GM18870 (cell line): ENCODE measurements at regions not wholly inside any gene's neighbourhood (a gene's known extent, or its start where the extent isn't known, plus 50 kb on each side); places are given as distances from the start of the nearest gene placed in this dataset.
A peak's percentile ranks its signal among the peaks of the same experiment; 100 is the strongest.
"Not testable (repeated sequence)": the region's sequence is repeated elsewhere in the genome, so short reads cannot be mapped to it uniquely, and the experiment has no call there.

Experiments
- ATAC-seq: cut with Tn5 transposase; IDR thresholded peaks from one replicate; pipeline ENCODE4 v1.9.1; 2021; ENCODE audit warnings: moderate library complexity; ENCODE audit not compliant: unreplicated experiment

DNA sequence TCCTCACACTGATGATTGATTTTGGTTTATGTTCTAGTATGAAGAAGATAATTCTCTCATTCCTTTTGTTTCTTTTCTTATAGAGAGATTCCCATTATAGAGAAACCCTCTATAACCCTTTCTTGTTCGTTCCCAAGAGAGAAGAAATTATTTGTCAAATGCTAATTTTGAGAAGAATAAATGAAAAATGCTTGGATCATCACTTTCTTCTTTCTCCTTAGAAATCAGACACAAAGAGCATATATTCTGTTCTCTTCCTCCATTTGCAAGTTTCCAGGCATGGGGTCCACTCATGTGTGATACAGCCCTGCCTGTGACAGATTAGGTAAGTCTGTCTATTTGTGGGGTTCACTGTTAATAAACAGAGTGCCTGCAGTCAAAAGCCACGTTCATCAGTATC, 222.6 kb upstream of the NECTIN3 start:
- no peak for ATAC-seq

DNA sequence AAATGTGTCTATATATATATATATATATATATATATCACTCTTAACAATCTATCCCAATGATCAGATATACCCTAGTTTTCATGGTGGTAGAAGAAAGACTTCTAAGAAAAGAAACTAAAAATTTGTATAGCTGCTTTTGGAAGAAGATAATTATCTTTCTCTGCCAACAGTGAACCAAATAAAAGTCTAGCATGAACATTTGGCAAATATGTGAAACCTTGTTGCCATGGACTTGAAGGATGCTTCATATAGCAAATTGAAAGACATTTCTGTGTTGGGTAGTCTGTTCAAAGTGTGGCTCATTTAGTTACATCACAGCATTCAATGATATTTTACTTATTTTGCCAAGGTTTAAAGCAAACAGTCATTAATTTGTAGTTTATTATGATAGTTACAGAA, 219.9 kb upstream of the NECTIN3 start:
- no peak for ATAC-seq

DNA sequence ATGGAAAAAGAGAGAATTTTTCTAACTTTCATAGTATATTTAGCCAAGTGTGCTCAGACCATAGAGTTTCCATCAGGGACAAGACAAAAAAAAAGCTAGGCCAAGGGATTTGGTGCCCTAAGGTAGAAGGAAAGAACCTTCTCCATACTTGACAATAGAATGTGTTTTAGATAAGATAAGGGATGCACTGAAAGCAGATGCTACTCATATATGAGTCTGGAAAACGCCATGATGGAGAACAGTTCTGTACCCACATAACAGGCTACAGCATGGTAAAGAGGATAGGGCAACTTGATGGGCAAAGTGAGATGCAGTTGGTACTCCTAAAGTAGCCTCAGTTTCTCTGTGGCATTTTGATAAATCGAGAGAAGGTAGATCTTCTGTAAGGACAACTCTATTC, 216.4 kb upstream of the NECTIN3 start:
- no peak for ATAC-seq

DNA sequence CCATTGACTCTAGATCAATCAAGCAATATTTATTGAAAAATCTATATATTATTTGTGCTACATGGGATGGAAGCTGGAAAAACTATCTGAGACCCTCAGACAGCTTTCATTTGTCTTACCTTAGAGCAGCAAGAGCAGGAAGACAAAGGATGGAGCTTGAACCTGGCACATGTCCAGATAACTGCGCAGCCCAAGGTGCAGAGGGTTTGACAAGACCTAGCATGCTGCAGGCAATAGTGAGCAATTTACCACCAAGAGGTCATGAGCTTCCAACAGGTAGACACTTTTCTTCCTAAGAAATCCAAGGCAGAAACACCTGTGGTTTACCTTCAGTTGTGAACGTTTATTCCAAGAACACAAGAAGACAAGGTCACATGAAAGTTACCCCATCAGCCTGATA, 214.7 kb upstream of the NECTIN3 start:
- ATAC-seq = no peak

DNA sequence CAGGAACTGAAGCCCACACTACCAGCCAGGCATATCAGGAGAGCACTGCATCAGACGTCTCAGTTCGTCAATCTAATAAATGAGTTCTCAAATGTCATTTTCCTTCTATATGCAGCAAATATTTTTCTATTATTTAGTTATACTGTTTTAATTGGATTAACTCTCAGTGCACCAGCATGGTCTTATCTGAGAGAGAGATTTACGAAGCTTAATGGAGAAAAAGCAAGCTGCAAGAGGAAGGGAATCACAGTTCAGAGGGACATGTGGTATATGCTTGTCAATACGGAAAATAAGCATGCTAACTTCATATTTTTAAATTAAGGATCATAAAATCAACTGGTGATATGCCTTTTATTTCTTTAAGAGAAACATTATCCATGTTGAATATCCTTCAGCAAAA, 213.1 kb upstream of the NECTIN3 start:
- ATAC-seq = no peak

DNA sequence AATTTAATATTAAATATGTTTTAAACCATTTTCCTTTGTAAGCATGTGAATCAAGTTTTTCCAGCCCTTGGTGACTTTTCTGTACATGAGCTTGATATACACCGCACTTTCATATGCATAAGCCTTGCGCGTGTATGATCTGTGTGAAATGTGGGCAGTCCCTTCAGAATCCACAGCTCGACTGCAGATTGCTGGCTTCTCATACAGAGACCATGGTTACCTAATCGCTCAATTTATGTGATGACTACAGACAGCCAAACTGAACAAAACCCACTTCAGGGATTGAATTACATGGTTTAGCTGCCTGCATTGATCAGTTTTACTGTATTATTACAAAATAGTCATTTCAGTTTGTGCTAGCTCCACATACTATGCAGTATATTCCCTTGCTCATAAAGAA, 212.3 kb upstream of the NECTIN3 start:
- no peak for ATAC-seq

DNA sequence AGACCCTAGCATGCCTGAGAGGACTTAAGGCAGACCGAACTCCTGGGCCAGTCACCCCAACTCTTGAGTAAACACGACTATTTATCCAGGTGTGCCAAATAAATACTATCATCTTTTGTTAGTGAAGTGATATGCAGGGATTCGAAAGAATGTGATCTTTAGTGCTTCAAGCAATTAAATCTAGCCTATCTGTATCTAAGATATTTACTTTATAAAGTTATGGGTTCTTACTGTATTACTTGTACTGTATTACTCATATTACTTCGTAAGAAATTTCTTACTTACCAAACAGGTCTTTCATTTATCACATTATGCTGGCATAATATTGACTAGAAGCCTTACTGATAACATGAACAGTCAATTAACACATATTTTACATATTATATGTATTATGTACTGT, 211.6 kb upstream of the NECTIN3 start:
- ATAC-seq = no peak

DNA sequence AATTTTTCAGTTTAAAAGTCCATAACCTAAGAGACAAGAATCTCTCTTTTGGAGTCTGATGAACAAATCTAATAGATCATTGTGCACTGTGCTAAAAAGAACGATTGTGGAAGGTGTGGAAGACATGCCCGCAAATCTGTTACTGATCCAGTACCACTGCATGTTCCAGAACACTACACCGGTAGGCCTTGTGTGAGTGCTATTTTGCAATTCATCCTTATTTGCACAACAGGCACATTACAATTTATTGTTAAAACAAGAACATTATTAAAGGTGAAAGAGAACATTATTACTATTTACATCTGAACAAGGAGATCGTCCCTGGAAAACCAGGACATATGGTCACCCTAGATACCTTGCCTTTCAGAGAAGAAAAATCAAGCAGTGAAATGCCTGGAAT, 205.7 kb upstream of the NECTIN3 start:
- no peak for ATAC-seq

DNA sequence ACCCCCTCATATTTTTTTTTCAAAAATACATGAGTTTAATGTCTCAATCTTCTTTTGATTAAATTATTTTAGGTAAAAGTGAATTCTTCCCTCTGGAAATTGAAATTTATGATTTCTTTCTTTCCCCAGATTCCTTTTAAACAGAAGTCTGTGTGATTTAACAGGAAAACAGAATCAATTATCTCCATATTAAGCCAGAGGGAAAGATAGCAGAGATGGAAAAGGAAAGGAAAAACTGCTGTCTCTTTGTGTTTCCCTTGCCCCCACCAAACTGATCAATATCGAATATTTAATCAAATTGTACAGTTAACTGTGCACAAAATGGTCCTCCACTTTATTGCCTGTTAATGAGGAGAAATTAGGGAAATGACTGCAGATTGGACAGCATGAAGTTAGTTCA, 203.5 kb upstream of the NECTIN3 start:
- no peak for ATAC-seq

DNA sequence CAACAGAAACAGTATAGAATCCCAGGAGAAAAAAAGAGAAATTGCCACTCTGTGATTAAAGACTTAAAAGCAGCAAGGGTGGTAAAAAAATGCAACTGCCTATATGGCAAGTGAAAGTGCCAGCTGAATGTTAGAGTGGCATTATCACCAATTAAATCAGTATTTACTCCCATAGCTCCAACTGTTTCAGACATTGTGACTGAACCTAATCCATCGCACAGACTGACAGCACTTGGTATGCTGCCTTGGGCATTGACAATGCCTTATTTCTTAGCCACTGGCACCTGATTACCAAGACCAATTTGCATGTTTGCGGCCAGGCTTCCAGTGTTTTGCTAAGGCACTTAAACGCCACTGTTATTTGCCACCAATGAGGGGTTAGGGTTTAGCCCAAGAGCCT, 201.9 kb upstream of the NECTIN3 start:
- no peak for ATAC-seq

DNA sequence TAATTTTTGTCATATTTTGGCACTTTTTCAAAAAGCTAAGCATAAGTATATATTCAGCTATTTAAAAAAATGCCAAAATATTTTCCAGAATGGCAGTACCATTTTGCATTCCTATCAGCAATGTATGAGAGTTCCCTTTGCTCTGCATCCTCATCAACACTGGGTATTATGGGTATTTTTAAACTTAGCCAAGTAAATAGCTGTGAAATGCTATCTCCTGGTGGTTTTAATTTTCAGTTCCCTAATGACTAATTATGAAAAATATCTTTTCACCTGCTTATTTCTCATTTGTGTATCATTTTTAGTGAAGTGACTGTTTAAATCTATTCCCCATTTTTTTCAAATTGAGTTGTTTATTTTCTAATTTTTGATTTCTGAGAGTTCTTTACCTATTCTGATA, 199.7 kb upstream of the NECTIN3 start:
- ATAC-seq = no peak

DNA sequence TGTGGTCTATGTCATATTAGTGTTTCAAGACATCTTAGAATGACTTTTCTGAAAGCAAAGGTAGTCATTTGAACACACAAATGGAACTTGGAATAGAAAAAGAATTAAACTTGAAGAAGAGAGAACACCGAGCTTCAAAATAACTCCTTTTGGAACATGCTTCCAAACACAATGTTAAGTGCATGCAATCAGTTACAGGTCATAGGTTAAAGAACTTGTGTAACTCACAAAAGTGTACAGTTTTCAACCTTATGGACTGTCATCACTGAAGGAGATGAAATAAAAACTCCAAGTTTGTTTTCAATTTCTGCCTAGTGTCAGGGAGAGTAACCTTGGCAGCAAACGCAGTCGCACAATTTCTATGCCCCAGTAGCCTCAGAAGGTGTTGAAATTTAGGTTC, 192.9 kb upstream of the NECTIN3 start:
- no peak for ATAC-seq

DNA sequence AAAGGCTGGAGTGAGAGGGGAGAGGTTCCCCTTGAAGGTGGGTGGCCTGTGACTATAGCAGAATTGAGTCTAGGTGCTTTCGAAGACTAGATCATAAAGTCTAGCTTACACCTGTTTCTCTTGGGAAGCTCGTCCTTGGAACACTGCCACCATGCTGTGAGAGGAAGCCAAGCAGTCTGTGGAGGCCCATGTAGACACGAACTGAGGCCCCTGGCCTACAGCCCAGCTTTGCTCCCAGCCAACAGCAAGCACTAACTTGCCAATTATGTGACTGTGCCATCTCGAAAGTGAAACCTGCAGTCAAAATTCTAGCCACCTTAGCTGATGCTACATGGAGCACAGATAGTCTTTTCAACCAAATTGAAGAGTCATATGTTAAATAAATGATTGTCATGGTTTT, 190.5 kb upstream of the NECTIN3 start:
- peak; percentile 91 for ATAC-seq

DNA sequence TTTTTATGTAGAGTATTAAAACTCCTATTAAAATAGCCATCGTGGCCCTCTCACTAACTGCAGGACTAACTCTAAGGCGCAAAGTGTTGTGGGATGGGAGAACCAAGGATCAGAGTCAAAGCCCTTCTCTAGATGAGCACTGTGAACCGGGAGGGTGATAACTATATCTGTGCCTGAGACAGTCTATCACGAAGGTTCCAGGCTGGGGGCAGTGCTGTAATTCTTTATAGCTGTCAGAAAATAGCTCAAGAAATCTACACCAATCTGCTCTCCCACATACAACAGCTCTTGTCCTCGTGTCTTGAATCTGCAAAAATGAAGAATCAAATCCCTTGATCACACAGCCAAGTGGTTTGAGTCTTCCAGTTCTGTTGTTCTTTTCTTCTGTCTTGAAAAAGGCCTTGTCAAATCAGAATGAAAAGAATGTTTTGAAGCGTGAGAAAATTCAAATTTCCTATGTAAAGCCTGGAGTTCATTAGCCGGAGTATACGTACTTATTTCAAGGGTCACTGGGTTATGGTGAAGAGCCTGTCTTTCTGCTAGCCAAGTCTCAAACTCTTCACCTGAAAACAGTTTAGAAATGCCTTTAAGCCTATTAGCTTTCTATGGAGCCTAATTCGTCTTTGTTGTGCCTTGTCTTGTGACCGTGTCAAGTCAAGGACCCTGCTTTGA, 185.3 kb upstream of the NECTIN3 start:
- ATAC-seq = no peak

DNA sequence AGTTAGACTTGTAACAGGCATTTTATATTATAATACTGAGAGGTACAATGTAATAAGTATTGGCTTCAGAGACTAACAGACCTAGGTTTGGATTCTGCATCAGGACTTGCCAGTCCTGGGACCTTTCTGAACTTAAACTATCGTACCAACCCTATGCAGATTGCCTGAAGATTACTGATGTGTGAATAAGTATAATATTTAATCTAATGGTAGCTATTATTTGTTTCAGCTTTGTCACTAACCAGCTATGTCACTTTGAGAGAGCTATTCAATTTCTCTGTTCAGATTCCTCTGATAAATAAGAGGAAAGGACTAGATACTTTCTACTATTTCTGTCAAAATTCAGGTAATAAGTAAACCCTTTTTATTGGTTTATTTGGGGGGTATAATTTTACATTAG, 184.4 kb upstream of the NECTIN3 start:
- ATAC-seq = no peak

DNA sequence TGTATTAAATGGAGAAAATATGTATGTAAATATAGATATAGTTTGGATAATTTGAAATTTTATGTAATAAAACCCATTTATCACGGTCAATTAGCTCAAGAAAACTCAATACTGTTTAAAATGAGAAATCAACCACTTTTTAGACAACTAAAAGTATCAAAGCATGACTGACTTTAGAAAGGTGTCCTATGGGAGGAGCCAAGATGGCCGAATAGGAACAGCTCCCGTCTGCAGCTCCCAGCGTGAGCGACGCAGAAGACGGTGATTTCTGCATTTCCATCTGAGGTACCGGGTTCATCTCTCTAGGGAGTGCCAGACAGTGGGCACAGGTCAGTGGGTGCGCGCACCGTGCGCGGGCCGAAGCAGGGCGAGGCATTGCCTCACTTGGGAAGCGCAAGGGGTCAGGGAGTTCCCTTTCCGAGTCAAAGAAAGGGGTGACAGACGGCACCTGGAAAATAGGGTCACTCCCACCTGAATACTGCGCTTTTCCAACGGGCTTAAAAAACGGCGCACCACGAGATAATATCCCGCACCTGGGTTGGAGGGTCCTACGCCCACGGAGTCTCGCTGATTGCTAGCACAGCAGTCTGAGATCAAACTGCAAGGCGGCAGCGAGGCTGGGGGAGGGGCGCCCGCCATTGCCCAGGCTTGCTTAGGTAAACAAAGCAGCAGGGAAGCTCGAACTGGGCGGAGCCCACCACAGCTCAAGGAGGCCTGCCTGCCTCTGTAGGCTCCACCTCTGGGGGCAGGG, 182.8 kb upstream of the NECTIN3 start:
- not testable (repeated sequence) for ATAC-seq

DNA sequence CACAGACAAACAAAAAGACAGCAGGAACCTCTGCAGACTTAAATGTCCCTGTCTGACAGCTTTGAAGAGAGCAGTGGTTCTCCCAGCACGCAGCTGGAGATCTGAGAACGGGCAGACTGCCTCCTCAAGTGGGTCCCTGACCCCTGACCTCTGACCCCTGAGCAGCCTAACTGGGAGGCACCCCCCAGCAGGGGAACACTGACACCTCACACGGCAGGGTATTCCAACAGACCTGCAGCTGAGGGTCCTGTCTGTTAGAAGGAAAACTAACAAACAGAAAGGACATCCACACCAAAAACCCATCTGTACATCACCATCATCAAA, 182.3 kb upstream of the NECTIN3 start:
- ATAC-seq = not testable (repeated sequence)

DNA sequence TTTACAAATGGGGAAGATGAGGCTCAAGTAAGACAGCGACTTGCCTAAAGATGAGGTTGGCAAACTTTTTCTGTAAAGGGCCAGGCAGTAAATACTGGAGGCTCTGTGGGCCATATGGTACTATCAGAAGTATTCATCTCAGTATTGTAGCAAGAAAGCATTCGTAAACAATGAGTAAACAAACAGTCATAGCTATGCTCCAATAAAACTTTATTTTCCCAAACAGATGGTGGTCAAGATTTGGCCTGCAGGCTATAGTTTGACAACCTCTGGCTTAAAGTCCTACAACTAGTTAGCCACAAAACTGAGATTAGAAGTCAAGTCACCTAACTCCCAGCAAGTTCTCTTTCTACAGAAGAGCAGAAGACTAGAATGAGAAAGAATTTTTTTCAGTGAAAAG, 177.0 kb upstream of the NECTIN3 start:
- no peak for ATAC-seq

DNA sequence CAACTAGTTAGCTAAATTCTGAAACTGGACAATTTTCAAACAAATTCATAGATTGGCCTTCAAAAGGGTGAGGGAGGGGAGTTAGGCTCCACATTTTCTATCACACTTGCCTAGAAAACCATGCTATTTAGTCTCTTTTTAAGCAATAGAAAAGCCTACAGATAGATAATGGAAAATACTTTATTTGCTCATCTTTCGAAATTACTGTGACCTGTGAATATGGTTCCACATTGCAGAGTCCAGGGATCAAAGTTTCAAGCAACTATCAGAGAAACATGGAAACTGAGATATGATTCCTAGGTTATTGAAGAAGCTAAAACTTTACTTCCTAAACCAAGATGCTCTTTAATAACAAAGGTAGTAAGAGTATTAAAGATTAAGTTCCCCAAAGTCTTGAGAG, 176.6 kb upstream of the NECTIN3 start:
- ATAC-seq = no peak

DNA sequence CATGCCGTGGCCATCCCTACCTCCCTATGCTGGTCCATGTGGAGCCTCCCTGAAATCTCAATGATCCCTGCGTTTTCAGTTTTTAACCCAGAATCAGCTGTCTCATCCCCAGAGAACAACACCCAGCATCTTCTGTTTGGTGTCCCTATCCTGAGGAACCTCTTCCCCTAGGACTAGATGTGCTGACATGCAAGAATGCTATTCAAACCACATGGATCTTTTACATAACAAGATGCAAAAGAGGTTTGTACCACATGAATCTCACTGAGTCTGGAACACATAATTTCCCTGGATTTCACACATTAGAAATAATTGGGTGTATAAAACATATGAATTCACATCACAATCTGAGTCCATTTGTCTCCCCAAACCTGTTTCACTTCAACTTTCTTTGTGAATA, 174.6 kb upstream of the NECTIN3 start:
- no peak for ATAC-seq

DNA sequence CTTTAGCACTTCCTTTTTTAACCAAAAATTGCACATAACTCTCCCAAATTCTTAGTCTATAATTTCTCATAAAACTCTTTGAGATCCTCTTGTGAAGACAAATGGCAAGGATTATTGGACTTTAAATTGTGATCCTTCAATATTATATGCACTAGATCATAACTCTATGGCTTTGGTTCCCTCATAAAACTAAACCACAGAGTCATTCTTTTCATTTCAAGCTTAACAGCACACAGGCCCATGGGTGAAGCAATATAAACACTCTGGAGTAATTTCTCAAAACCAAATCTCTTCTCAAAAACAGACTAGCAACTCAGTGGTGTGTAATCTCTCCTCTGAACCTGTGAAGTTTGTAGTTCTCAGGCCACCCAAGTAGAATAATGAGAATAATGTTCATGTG, 171.0 kb upstream of the NECTIN3 start:
- no peak for ATAC-seq

DNA sequence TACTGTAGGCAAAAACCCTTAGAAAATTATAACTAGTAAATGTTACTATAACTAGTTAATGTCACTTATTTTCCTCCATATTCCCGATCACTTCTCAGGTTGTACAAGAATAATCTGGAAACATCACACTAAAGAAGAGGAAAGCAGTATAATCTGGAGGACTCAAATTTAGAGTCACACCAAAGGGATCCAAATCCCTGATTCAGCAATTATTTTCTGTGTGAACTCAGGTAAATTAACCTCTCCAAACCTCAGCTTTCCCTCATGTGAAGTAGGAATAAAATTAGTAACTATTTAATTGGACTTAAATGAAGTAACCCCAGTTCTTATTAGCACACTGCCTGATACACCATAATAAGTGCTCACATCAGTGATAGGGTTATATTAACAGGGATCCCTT, 170.1 kb upstream of the NECTIN3 start:
- no peak for ATAC-seq

DNA sequence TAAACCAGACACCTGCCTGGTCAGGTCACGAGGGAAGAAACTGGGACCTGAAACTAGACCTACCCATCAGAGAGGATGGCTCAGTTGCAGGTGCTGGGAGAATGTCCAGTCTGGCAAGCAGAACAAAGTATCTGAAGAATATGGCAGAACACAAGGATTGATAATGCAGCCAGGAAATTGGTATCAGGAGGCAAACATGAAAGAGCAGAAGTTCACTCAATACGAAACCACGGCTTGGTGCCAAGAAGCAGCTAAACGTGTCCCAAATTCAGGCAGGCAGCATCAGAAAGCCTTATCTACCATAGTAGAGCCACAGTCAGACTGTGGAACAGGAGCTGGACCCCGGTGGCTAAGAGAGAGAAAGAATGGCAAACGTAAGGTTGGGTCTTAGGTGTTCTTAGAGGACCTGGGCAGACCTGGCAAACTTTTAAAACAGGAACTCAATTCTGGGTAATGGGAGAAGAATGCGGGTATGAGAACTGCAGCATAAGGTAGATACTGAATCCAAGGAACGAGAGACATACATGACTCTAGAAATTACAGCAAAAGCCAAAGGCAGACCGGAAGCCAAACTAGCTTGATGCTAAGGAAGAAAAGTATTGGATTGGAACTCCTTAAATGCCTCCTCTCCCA, 169.0 kb upstream of the NECTIN3 start:
- no peak for ATAC-seq
